Nephron (organoid): ENCODE measurements at regions not wholly inside any gene's neighbourhood (a gene's known extent, or its start where the extent isn't known, plus 50 kb on each side); places are given as distances from the start of the nearest gene placed in this dataset.
"Not testable (repeated sequence)": the region's sequence is repeated elsewhere in the genome, so short reads cannot be mapped to it uniquely, and the experiment has no call there.

Experiments
- H3K27ac Mint-ChIP-seq, 3 experiments: 2 replicates each; pipeline ENCODE4 v1.8.0; 2020; ENCODE audit warnings: mixed read lengths in 3 of 3, mild to moderate bottlenecking in 2 of 3, moderate library complexity in 1 of 3
- H3K27me3 Mint-ChIP-seq: 2 replicates; pipeline ENCODE4 v1.8.0; 2021; ENCODE audit warnings: low read depth, mild to moderate bottlenecking, moderate library complexity, mixed read lengths
- H3K36me3 Mint-ChIP-seq: 2 replicates; pipeline ENCODE4 v1.8.0; 2020; ENCODE audit warnings: low read depth, mixed read lengths
- H3K4me1 Mint-ChIP-seq: 2 replicates; pipeline ENCODE4 v1.8.0; 2020; ENCODE audit warnings: mixed read lengths
- H3K4me3 Mint-ChIP-seq, 3 experiments: 2 replicates each; pipeline ENCODE4 v1.8.0; 2020; ENCODE audit warnings: mild to moderate bottlenecking in 3 of 3, mixed read lengths in 3 of 3, moderate library complexity in 2 of 3
- H3K9me3 Mint-ChIP-seq: 2 replicates; pipeline ENCODE4 v1.8.0; 2020; ENCODE audit warnings: mixed read lengths
- TF ChIP-seq, protein P1 (sequence below), 3 experiments: fragments of 200-600 bp; sonication (generic); IDR thresholded peaks; one replicate each; pipeline ENCODE4 v1.5.0; 2021; ENCODE audit warnings: antibody characterized with exemption in 3 of 3; ENCODE audit not compliant: unreplicated experiment in 3 of 3

- TF ChIP-seq, protein P1, sequence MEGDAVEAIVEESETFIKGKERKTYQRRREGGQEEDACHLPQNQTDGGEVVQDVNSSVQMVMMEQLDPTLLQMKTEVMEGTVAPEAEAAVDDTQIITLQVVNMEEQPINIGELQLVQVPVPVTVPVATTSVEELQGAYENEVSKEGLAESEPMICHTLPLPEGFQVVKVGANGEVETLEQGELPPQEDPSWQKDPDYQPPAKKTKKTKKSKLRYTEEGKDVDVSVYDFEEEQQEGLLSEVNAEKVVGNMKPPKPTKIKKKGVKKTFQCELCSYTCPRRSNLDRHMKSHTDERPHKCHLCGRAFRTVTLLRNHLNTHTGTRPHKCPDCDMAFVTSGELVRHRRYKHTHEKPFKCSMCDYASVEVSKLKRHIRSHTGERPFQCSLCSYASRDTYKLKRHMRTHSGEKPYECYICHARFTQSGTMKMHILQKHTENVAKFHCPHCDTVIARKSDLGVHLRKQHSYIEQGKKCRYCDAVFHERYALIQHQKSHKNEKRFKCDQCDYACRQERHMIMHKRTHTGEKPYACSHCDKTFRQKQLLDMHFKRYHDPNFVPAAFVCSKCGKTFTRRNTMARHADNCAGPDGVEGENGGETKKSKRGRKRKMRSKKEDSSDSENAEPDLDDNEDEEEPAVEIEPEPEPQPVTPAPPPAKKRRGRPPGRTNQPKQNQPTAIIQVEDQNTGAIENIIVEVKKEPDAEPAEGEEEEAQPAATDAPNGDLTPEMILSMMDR (IDR thresholded peaks at IDR 0.05; ENCODE audit: unreplicated experiment in 3 of 3) = no peak
- H3K4me3 Mint-ChIP-seq = no peak overlapping the region
- H3K27ac Mint-ChIP-seq = no peak overlapping the region
- H3K4me1 Mint-ChIP-seq = peaks cover 16% of the 10 kb centered on the region
- no peaks in the 10 kb centered on the region for H3K27me3 Mint-ChIP-seq
- no peaks in the 10 kb centered on the region for H3K36me3 Mint-ChIP-seq
- peaks cover 9% of the 10 kb centered on the region for H3K9me3 Mint-ChIP-seq
These were observed 69.1 kb upstream of the ADTRP start for GRCh38 chr6:11847515-11848345.

- not testable (repeated sequence) for H3K27me3 Mint-ChIP-seq, H3K9me3 Mint-ChIP-seq, H3K36me3 Mint-ChIP-seq, H3K27ac Mint-ChIP-seq, H3K4me1 Mint-ChIP-seq, H3K4me3 Mint-ChIP-seq
These were observed 68.5 kb upstream of the ADTRP start for GRCh38 chr6:11847068-11847467.

- no peak overlapping the region for H3K27ac Mint-ChIP-seq
- no peaks in the 10 kb centered on the region for H3K36me3 Mint-ChIP-seq
- H3K4me3 Mint-ChIP-seq = no peak overlapping the region
- H3K4me1 Mint-ChIP-seq = no peaks in the 10 kb centered on the region
- H3K9me3 Mint-ChIP-seq = peaks cover 20% of the 10 kb centered on the region
- TF ChIP-seq, protein P1 (IDR thresholded peaks at IDR 0.05; ENCODE audit: unreplicated experiment in 3 of 3) = no peak
- H3K27me3 Mint-ChIP-seq = no peaks in the 10 kb centered on the region
These were observed 67.3 kb upstream of the ADTRP start for GRCh38 chr6:11845664-11846577.

- H3K4me3 Mint-ChIP-seq, H3K27ac Mint-ChIP-seq, H3K4me1 Mint-ChIP-seq, H3K36me3 Mint-ChIP-seq, H3K27me3 Mint-ChIP-seq: not testable (repeated sequence)
- peaks cover 42% of the 10 kb centered on the region for H3K9me3 Mint-ChIP-seq
These were observed 64.2 kb upstream of the ADTRP start for GRCh38 chr6:11842795-11843194.

GRCh38 chr6:11835065-11835464 lies 56.5 kb upstream of the ADTRP start:
- H3K27ac Mint-ChIP-seq = peak overlapping the region in 1 of 3 experiments; percentile 65
- peaks cover 14% of the 10 kb centered on the region for H3K9me3 Mint-ChIP-seq
- H3K4me3 Mint-ChIP-seq = no peak overlapping the region
- peaks cover 44% of the 10 kb centered on the region for H3K4me1 Mint-ChIP-seq
- TF ChIP-seq, protein P1 (IDR thresholded peaks at IDR 0.05; ENCODE audit: unreplicated experiment in 3 of 3) = no peak
- no peaks in the 10 kb centered on the region for H3K27me3 Mint-ChIP-seq
- H3K36me3 Mint-ChIP-seq = peaks cover 6% of the 10 kb centered on the region

DNA sequence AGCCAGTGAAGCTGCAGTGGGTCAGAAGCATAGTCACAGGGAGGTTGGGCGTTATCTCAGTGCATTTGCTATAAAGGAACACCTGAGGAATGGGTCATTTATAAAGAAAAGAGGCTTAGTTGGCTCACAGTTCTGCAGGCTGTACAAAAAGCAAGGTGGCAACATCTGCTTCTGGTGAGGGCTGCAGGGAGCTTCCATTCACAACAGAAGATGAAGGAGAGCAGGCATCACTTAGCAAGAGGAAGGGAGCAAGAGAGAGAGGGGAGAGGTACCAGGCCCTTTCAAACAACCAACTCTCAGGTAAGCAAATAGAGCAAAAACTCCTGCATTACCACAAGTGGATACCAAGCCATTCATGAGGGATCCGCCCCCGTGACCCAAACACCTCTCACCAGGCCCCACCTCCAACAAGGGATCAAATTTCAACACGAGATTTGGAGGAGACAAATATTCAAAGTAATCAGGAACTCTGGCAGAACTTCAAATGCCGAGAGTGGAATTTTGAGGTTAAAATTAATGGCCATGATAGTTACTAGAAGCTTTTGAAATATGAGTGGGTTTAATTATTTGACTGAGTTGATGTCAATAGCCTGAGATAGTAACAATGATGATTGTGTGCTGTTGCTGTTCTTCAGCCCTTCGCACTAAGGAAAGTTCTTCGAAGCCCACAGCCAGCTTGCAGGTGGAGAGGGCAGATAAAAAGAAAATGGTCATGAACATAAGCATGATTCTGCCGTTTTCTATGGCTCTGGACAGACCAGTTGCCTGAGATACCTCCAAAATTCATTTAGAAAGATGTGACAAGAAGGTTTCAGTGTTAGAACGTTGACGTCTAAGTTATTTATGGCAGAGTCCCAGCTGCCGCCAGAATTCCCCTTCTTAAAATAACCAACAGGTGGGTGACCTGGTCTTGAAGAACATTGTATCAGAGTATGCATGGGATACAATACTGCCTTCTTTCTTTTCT lies 55.3 kb upstream of the ADTRP start:
- Mint-ChIP-seq H3K27me3 (no peaks in the 10 kb centered on the region), H3K36me3 (peaks cover 6% of the 10 kb centered on the region), H3K4me1 (peaks cover 53% of the 10 kb centered on the region), H3K4me3 (no peak overlapping the region), H3K9me3 (peaks cover 3% of the 10 kb centered on the region), H3K27ac (peak overlapping the region; percentile 42 to 65 (median 62))
- TF ChIP-seq, protein P1 (IDR thresholded peaks at IDR 0.05; ENCODE audit: unreplicated experiment in 3 of 3) = no peak
